Tibial artery (tissue), 4 donors: ENCODE measurements at regions not wholly inside any gene's neighbourhood (a gene's known extent, or its start where the extent isn't known, plus 50 kb on each side); places are given as distances from the start of the nearest gene placed in this dataset.

Experiments
- DNase-seq, 2 donors: peaks; one replicate each; pipeline ENCODE4 v3.0.0-alpha.2; 2019
- H3K27ac ChIP-seq, 2 donors: fragments of 200-600 bp; sonication (generic) in 1 of 2; 1 replicate in 1 of 2; 2 replicates in 1 of 2; pipeline ENCODE4 v1.5.1; 2018 to 2019; ENCODE audit warnings: mild to moderate bottlenecking in 1 of 2
- H3K27me3 ChIP-seq, 2 donors: fragments of 200-600 bp; sonication (generic) in 1 of 2; one replicate each; pipeline versions ENCODE4 v1.5.1 to v1.6.0; 2016 to 2019
- H3K36me3 ChIP-seq, 3 donors: fragments of 200-600 bp; sonication (generic) in 2 of 3; one replicate each; pipeline ENCODE4 v1.5.1; 2016 to 2019; ENCODE audit warnings: mild to moderate bottlenecking in 2 of 3
- H3K4me1 ChIP-seq, 4 donors: fragments of 200-600 bp; sonication (generic) in 2 of 4; 1 replicate in 3 of 4; 2 replicates in 1 of 4; pipeline ENCODE4 v1.5.1; 2016 to 2019
- H3K4me3 ChIP-seq, 2 donors: fragments of 200-600 bp; sonication (generic) in 1 of 2; 1 replicate in 1 of 2; 2 replicates in 1 of 2; pipeline ENCODE4 v1.5.1; 2018 to 2019; ENCODE audit warnings: mild to moderate bottlenecking in 2 of 2
- H3K9me3 ChIP-seq, 3 donors: fragments of 200-600 bp; sonication (generic) in 1 of 3; one replicate each; pipeline ENCODE4 v1.5.1; 2016 to 2019
- CTCF ChIP-seq, 2 experiments: fragments of 200-600 bp in 1 of 2; fragments of 450-650 bp in 1 of 2; IDR thresholded peaks; one replicate each; pipeline ENCODE4 v1.5.1; 2017 to 2019; ENCODE audit warnings: antibody characterized with exemption in 2 of 2, mild to moderate bottlenecking in 1 of 2, moderate library complexity in 1 of 2
- intact Hi-C: fragments of 100-400 bp; cut with DNase I; formaldehyde crosslinking; loops from one replicate; pipeline ENCODE4 v1.15.0; 2023; ENCODE audit warnings: low total_unique reads

GRCh38 chr13:63010072-63010658 is 1594.5 kb upstream of the PCDH20 start:
- H3K4me3 ChIP-seq = no peak overlapping the region
- no peak overlapping the region for H3K27ac ChIP-seq
- H3K9me3 ChIP-seq = peaks cover 0 to 8% (median 7%) of the 10 kb centered on the region in 3 donors
- intact Hi-C loops = no loop called here
- no peak for DNase-seq
- no peaks in the 10 kb centered on the region for H3K4me1 ChIP-seq
- H3K27me3 ChIP-seq = no peaks in the 10 kb centered on the region
- TF ChIP-seq CTCF (IDR thresholded peaks at IDR 0.05) = no peak
- H3K36me3 ChIP-seq = no peaks in the 10 kb centered on the region

- H3K36me3 ChIP-seq = no peaks in the 10 kb centered on the region
- no peaks in the 10 kb centered on the region for H3K4me1 ChIP-seq
- H3K4me3 ChIP-seq = no peak overlapping the region
- H3K27me3 ChIP-seq = no peaks in the 10 kb centered on the region
- no peak for DNase-seq
- no peak for TF ChIP-seq CTCF (IDR thresholded peaks at IDR 0.05)
- no peak overlapping the region for H3K27ac ChIP-seq
- intact Hi-C loops = no loop called here
- H3K9me3 ChIP-seq = peaks cover 0 to 18% (median 8%) of the 10 kb centered on the region in 3 donors
Measured at GRCh38 chr13:63005625-63006024, 1590.0 kb upstream of the PCDH20 start.

DNA sequence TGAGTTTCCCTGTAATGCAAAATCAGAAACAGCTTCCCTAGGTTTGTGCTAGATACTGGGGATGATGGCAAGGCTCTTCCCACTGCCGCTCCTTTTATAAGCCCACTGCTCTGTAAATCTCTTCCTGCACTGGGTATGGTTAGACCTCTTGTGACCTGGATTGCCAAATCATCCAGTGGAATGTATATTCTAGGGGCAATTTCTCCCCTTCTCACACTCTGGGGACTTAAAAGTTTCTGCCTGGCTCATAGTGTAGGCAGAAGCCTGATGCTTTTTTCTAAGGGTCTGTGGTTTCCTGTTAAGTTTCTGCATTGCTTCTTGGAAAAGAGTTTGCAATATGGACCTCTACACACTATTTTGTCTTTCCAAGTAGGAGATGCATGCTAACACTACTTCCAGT is 1582.0 kb upstream of the PCDH20 start:
- no peak for TF ChIP-seq CTCF (IDR thresholded peaks at IDR 0.05)
- Histone ChIP-seq H3K36me3 (no peaks in the 10 kb centered on the region), H3K27me3 (no peaks in the 10 kb centered on the region), H3K27ac (no peak overlapping the region), H3K9me3 (peaks cover 0 to 7% (median 0%) of the 10 kb centered on the region in 3 donors), H3K4me1 (no peaks in the 10 kb centered on the region), H3K4me3 (no peak overlapping the region)
- DNase-seq = no peak
- intact Hi-C loops = no loop called here

DNA sequence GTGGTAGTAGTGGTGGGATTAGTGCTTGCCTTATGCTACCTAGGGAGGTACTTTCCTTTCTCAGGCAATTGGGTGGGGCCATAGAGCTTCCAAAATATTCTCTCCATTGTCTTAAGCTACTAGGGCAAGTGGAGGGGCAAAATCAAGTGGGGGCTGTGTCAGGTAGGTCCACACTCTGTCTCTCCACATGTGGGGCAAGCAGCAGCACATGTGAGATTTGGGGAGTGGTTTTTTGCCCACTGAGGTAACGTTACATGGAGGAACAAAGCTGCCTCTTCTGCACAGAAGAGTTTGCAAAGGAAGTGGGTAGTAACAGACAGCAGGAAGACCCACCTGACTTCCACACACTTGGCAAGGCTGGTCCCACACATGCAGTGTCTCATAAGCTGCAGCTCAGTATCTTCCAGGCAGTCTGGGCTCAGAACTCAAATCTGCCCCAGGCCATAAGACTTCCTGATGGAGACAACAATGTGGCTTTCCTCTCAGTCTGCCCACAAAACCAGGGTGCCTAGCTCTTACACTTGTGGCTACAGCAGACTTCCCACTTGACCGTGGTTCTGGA is 1581.5 kb upstream of the PCDH20 start:
- Histone ChIP-seq H3K27me3 (no peaks in the 10 kb centered on the region), H3K4me3 (no peak overlapping the region), H3K9me3 (peaks cover 0 to 7% (median 0%) of the 10 kb centered on the region in 3 donors), H3K36me3 (no peaks in the 10 kb centered on the region), H3K27ac (no peak overlapping the region), H3K4me1 (no peaks in the 10 kb centered on the region)
- TF ChIP-seq CTCF (IDR thresholded peaks at IDR 0.05) = no peak
- intact Hi-C loops = no loop called here
- DNase-seq = no peak

DNA sequence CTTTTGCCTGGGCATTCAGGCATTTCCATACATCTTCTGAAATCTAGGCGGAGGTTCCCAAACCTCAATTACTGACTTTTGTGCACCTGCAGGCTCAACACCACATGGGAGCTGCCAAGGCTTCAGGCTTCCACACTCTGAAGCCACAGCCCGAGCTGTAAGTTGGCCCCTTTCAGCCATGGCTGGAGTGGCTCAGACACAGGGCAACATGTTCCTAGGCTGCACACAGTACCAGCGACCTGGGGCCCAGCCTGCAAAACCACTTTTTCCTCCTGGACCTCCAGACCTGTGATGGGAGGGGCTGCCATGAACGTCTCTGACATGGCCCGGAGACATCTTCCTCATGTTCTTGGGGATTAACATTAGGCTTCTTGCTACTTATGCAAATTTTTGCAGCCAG is 1558.2 kb upstream of the PCDH20 start:
- TF ChIP-seq CTCF (IDR thresholded peaks at IDR 0.05) = no peak
- Histone ChIP-seq H3K36me3 (no peaks in the 10 kb centered on the region), H3K4me3 (no peak overlapping the region), H3K27me3 (no peaks in the 10 kb centered on the region), H3K27ac (no peak overlapping the region), H3K9me3 (no peaks in the 10 kb centered on the region), H3K4me1 (no peaks in the 10 kb centered on the region)
- DNase-seq = no peak
- intact Hi-C loops = no loop called here
